ENCODE measurements at regions not wholly inside any gene's neighbourhood (a gene's known extent, or its start where the extent isn't known, plus 50 kb on each side); places are given as distances from the start of the nearest gene placed in this dataset.

DNA sequence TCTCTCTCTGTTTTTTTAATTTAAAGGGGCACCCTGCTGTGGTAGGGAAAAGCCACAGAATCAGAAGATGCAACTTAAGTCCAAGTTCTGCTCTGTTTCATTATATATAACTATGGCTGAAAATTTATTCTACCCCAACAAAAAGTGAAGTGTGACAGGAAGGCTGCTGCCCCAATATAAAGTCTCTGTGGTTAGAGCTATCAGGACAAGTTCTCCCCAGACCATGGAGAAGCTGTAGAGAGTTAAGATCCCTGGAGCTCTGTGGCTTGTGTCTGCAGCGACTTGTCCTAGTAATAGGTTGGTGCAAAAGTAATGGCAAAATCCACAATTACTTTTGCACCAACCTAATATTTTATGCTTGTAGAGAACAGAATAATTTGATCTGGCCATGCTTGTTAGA is 250.9 kb downstream of the PSAT1 start:
- ATAC-seq (no peak), DNase-seq (no peak)
- intact Hi-C loops (cut with DNase I, micrococcal nuclease): no loop called here

DNA sequence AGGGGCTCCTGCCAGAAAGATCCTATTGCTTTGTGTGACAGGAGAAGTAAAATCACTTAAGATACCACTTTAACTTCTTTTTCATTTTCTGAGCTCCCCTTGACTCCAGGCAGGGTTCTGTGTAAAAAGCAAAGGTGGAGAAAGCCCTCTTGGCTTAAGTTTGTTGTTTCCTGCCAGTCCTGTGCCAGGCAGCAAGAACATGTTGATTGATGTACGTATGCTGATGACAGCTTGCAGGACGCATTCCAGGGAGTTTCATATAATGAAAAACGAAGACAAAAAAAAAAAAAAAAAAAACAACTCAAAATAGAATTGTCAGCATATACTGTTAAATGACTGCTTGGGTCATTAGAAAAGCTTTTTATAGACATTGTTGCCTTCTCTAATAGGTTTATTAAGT is 251.7 kb downstream of the PSAT1 start:
- DNase-seq (no peak), ATAC-seq (no peak)
- intact Hi-C loops (cut with DNase I, micrococcal nuclease): no loop called here

- DNase-seq: no peak
- intact Hi-C loops (cut with DNase I, micrococcal nuclease): no loop called here
Observed at GRCh38 chr9:78549711-78550110, 252.8 kb downstream of the PSAT1 start.

DNA sequence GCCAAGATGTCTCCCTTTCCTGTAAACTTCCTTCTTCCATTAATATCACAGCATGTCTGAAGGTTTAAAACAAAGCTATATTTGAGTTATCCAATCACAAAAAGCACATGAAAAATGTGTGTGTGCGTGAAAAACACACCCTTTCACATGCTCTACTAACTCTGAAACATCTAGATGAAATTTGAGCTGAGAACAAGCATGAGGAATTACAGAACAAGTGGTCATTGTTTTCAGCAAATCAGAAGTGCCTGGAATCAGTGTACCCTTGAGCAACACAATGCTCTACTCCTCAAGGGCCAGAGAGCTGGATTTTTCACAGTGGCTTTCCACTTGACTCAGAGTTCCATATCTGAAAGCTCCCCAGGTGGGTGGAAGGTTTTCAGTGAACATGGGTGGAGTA is 255.9 kb downstream of the PSAT1 start:
- intact Hi-C loops (cut with DNase I, micrococcal nuclease): no loop called here
- ATAC-seq: no peak
- no peak for DNase-seq

More at GRCh38 chr9:78549711-78550110, 252.8 kb downstream of the PSAT1 start:
- no peak for ATAC-seq

DNA sequence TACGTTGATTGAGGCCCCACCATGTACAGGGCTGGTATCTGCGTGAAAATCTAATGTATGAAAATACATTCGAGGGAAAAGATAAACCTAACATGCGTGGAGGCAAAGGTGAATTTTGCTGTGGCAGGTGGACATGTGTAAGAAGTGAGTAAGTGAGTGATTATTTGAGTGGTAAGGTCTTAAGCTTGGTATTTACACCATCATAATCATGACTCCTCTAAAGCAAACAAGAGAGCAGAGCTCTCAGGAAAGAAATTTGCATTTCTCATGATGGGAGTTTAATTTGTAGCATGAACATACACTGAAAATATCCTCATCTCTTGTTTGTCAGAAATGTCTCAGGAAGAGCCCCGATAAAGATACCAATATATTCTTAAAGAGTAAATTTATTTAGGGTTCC is 260.6 kb downstream of the PSAT1 start:
- intact Hi-C loops (cut with DNase I, micrococcal nuclease): no loop called here
- no peak for ATAC-seq
- no peak for DNase-seq

- ATAC-seq (no peak), DNase-seq (no peak)
- intact Hi-C loops (cut with DNase I, micrococcal nuclease): no loop called here
Observed at GRCh38 chr9:78559449-78559885, 262.5 kb downstream of the PSAT1 start.

DNA sequence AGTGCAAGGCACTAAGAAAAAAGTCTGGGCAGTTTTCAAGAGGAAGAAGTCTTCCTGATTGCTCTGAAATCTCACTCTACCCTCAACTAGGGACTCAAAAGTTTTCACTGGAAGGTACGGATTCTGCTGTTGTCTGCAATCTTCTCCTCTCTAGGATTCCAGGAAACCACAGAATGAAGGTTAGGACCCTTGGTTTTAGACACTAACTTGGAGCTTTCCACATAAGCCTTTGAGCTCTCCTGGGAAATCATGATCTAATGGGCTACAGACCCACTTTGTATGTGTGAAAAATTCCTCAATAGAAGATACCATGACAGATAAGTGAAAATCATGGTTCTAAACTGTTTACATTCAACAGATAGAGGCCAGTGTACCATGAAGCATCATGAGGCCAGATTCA is 265.1 kb downstream of the PSAT1 start:
- intact Hi-C loops (cut with DNase I, micrococcal nuclease): no loop called here
- ATAC-seq (no peak), DNase-seq (no peak)

DNA sequence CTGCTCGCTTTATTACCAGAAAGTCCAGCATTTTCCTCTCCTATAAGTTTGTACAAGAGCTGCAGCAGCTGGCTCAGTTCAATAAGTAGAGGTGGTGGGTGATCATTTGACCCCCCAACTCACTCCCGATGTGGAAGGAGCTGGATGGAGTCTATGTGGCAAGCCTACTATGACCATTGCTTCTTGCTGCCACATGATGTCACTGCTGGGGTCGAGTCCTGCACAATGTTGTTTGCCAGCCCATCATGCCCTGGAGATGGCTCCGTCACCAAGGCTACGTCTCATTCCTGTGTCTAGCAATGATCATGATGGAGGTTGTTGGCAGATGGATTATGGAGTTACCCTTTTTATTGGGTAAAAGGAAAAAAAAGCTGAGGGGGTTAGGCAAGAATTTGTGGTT is 266.3 kb downstream of the PSAT1 start:
- ATAC-seq (no peak), DNase-seq (no peak)
- intact Hi-C loops (cut with DNase I, micrococcal nuclease): no loop called here

GRCh38 chr9:78565481-78565880 is 268.6 kb downstream of the PSAT1 start:
- intact Hi-C loops (cut with DNase I, micrococcal nuclease): no loop called here
- DNase-seq (no peak), ATAC-seq (no peak)

- ATAC-seq (no peak), DNase-seq (no peak)
- intact Hi-C loops (cut with DNase I, micrococcal nuclease): no loop called here
Observed at GRCh38 chr9:78566521-78566920, 269.6 kb downstream of the PSAT1 start.

DNA sequence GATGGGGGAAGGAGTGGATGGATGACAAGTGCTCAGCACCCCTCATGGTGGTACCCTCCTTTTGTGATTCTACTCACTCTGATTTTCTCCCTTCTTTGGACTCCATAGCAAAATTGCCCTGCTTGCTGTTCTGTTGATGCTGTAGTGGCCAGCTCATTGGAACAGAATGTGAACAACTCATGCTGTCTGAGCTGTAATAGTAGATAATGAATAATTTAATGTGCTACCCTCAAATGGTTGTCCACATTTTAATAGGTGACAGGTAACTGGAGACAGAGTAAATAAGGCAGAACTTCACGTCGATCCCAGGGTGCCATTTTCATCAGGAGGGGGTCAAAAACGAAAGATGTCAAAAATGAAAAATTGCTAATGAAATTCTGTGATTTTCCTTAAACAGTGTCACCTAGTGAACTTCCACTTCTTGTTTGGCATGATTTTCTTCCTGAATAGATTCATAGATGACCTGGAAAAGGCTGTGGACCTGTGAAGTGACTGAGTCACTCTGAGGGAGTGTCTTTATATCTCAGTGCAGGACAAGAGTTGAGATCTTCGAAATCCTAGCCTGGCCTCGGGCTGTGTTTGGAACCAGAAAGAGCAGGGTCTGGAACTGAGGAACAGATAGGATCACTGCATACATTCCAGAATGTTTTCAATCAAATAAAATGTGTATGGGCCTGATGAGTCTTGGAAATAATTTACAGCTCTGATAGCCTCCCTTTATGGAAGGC is 270.2 kb downstream of the PSAT1 start:
- DNase-seq (no peak), ATAC-seq (no peak)
- intact Hi-C loops (cut with DNase I, micrococcal nuclease): no loop called here

DNA sequence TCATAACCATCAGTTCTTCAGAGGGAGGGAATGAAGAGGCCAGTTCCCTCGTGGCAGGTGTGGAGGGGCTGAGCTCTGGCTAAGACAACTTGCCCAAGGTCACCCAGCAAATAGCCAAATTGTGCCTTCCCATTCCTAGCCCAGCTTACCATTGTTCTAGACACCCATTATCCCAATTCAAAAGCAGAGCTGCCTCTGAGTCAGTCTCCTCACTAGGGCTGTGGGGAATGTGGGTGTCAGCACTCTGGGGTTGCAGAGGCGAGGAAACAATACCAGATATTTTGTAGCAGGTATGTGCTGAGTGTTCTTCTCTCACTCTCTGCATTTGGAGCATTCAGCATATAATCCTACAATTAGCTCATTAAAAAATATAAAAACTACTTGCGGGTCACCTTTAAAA is 270.8 kb downstream of the PSAT1 start:
- ATAC-seq (no peak), DNase-seq (no peak)
- intact Hi-C loops (cut with DNase I, micrococcal nuclease): no loop called here

- intact Hi-C loops (cut with DNase I, micrococcal nuclease): no loop called here
- DNase-seq (no peak), ATAC-seq (no peak)
Observed at GRCh38 chr9:78568774-78569173, 271.8 kb downstream of the PSAT1 start.

- intact Hi-C loops (cut with DNase I, micrococcal nuclease): no loop called here
- ATAC-seq (no peak), DNase-seq (no peak)
Observed at GRCh38 chr9:78572266-78572665, 275.3 kb downstream of the PSAT1 start.

DNA sequence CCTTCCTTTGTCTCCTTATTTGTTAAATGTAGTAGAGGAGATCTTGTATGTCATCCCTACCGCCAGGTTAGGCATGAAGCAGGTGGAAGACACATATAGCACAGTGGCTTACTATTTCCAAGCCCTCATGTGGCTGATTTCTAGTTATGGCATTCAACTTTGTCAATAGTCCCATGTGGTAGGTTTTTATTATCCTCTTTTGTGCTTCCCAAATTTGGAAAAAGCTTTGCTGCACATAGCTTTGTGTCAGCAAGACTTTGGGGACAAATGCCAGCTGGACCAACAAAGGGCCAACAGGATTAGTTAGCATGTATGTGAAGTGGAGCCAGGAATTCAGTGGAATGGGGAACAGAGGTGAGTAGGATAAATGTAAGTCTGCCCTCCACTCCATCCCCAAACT is 276.3 kb downstream of the PSAT1 start:
- ATAC-seq (no peak), DNase-seq (no peak)
- intact Hi-C loops (cut with DNase I, micrococcal nuclease): no loop called here

- DNase-seq (no peak), ATAC-seq (no peak)
- intact Hi-C loops (cut with DNase I, micrococcal nuclease): no loop called here
Observed at GRCh38 chr9:78573669-78574068, 276.7 kb downstream of the PSAT1 start.

DNA sequence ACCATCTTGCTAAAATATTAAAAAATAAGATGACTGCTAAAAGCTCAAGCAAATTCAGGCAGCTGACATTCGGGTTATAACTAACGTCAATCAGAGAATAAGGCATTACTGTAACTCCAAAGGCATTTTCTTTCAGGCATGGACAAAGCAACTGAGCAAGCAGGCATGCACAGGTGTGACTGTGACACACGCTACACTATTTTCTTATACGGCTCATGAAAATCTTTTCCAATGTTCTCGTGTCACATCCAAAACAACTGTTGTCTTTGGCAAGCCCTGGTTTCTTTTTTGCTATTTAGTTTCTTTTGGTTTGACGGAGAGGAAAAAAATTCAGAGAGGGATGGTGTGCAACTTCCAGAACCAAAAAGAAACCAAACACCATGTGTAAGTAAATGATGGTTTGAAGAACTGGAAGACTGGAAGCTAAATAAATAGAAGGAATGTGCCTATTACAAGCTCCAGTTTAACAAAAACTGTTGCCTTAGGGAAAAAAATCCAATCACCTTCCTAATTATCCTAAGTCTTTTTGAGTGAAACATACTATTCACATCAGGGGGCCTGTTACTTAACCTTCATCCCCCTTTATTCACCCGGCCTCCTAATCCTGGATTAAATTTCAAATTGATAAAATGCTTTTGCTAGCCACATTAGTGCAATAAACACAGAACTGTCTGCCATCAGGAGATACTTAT is 277.6 kb downstream of the PSAT1 start:
- DNase-seq: no peak
- ATAC-seq: no peak
- intact Hi-C loops (cut with DNase I, micrococcal nuclease): no loop called here

DNA sequence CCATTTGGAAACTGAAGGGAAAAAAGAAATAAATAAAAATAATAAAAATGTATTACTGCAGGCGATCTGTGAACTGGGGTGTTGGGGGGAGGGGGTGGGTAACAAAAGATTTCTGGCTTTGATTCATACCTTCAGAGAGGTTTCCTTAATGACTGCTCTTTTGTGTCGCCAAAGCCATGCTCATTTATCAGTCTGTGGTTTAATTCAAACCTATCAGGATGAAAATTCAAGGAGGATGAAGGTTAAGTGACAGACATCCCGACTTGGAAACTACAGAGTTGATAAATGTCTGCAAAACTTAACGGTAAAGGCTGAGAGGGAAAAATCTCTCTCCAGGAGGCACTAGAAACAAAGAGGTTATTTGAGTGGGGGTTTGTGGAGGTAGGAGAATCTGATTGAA is 278.2 kb downstream of the PSAT1 start:
- no peak for ATAC-seq
- no peak for DNase-seq
- intact Hi-C loops (cut with DNase I, micrococcal nuclease): no loop called here

DNA sequence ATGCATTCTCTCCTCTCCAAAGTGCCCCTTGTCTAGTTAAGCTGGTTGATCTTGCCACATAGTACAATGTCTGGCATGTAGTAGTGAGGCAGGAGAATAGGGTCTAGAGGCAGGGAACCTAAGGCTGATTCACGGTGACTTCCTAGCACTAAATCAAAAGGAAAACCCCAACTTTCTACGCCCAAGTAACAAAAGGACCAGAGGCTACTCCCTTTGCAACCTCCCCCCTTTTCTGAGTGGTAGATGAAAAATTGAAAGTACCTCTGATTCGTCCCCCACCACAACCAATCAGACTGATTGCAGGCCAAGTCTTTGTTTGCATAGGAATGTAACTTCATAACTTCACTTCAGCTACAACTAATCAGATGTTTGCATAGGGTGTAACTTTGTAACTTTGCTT is 278.8 kb downstream of the PSAT1 start:
- ATAC-seq: no peak
- intact Hi-C loops (cut with DNase I, micrococcal nuclease): no loop called here
- DNase-seq: no peak

DNA sequence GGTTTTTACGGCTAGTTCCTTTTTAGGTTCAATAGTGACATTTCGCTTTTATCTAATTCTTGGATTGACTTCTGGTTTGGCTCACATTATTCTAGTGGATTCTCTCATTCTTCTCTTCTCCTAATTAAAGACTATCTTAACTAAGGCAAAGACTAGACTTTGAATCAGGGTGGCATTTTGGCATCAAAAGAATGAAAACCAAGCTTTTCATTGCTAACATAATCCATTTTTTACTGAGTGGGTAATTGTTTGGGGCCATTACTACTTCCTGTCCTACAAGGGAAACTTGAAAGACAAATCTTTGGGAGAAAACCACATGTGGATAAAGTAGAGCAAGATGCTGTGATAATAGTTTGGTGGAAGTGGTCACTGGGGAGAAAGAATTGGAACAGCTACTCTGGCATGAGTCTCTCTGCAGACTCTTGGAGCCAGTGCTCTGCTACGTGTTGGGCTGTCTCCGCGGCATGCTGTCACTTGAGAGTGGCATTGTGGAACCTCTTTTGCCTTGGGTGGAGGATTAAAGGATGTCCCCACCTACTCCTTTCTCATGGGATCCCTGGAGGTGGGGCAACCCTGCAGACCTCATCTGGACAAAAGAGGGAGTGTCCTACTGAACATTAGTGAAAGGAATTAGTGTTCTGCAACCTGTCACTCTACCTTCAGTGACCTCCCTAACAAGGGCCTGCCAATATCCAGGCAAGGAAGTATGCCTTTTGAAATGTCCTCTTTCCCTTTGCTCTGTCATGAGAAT is 280.4 kb downstream of the PSAT1 start:
- intact Hi-C loops (cut with DNase I, micrococcal nuclease): no loop called here
- no peak for ATAC-seq

More for the DNA sequence above, 280.4 kb downstream of the PSAT1 start:
- DNase-seq: no peak

Measured in left colon (tissue), 2 donors.